Activated B cell treated with CpG ODN at 0.5 μM for 24 hours (primary cell): ENCODE measurements at regions not wholly inside any gene's neighbourhood (a gene's known extent, or its start where the extent isn't known, plus 50 kb on each side); places are given as distances from the start of the nearest gene placed in this dataset.

ENCODE experiments used
- ATAC-seq: fragments of 200-7000 bp; cut with Tn5 transposase; one replicate; pipeline ENCODE4 v1.10.0; 2021; ENCODE audit warnings: low read depth, mild to moderate bottlenecking, moderate library complexity
- CTCF ChIA-PET: fragments of 350-600 bp; sonication (Branson Sonifier 250); formaldehyde crosslinking; loops from one replicate; lab custom pipeline; 2021; ENCODE audit warnings: antibody characterized with exemption; lab: Charles Lee
- POLR2A ChIA-PET: fragments of 350-600 bp; sonication (Branson Sonifier 250); formaldehyde crosslinking; loops from one replicate; lab custom pipeline; 2021; ENCODE audit warnings: antibody characterized with exemption; lab: Charles Lee
- DNase-seq: peaks from one replicate; pipeline ENCODE4 v3.0.0; 2022
- H3K27ac Mint-ChIP-seq: one replicate; pipeline ENCODE4 v1.8.0; 2020; ENCODE audit warnings: mixed read lengths
- H3K27me3 Mint-ChIP-seq: one replicate; pipeline ENCODE4 v1.8.0; 2021; ENCODE audit warnings: mixed read lengths
- H3K36me3 Mint-ChIP-seq: one replicate; pipeline ENCODE4 v1.8.0; 2021; ENCODE audit warnings: low read depth, mixed read lengths
- H3K4me1 Mint-ChIP-seq: one replicate; pipeline ENCODE4 v1.8.0; 2021; ENCODE audit warnings: mixed read lengths
- H3K4me3 Mint-ChIP-seq: one replicate; pipeline ENCODE4 v1.8.0; 2020; ENCODE audit warnings: mild to moderate bottlenecking, mixed read lengths
- H3K9me3 Mint-ChIP-seq: one replicate; pipeline ENCODE4 v1.8.0; 2020; ENCODE audit warnings: mixed read lengths
- CTCF ChIP-seq: fragments of 200-600 bp; IDR thresholded peaks from one replicate; pipeline ENCODE4 v1.8.0; 2022; ENCODE audit warnings: antibody characterized with exemption, mild to moderate bottlenecking
- intact Hi-C: fragments of 100-400 bp; cut with micrococcal nuclease; formaldehyde crosslinking; loops from one replicate; pipeline ENCODE4 v1.15.1; 2024

DNA sequence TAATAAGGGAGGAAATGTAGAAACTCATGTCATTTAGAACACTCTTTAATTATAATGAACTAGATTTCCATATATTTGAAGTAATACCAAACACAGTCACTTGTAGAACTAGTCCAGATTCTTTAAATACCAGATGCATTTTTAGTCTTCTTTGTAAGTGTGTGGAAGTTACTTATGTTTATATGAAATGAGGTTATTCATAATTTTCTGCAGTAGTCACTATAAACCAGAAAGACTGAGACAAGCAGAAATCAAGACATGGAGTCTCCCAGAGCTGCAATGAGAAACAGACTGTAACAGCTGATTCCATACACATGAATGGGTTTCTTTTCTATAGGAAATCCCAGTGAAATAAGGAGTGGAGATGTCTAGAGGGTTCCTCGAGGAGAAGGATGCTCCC is 216.6 kb upstream of the ZP4 start:
- intact Hi-C loops = no loop called here
- ChIA-PET CTCF (no interaction called here), POLR2A (no interaction called here)
- no peak for TF ChIP-seq CTCF
- no peaks in the 10 kb centered on the region for H3K36me3 Mint-ChIP-seq
- no peaks in the 10 kb centered on the region for H3K27me3 Mint-ChIP-seq
- no peaks in the 10 kb centered on the region for H3K4me1 Mint-ChIP-seq
- DNase-seq = no peak
- H3K27ac Mint-ChIP-seq = no peak overlapping the region
- no peaks in the 10 kb centered on the region for H3K9me3 Mint-ChIP-seq
- no peak overlapping the region for H3K4me3 Mint-ChIP-seq
- ATAC-seq = no peak

GRCh38 chr1:238104752-238105151 is 214.0 kb upstream of the ZP4 start:
- no peak for DNase-seq
- intact Hi-C loops = no loop called here
- ChIA-PET POLR2A (no interaction called here), CTCF (no interaction called here)
- Mint-ChIP-seq H3K4me3 (no peak overlapping the region), H3K27ac (no peak overlapping the region), H3K9me3 (peaks cover 3% of the 10 kb centered on the region), H3K27me3 (no peaks in the 10 kb centered on the region), H3K36me3 (no peaks in the 10 kb centered on the region), H3K4me1 (no peaks in the 10 kb centered on the region)
- no peak for TF ChIP-seq CTCF
- no peak for ATAC-seq

- H3K9me3 Mint-ChIP-seq = peaks cover 3% of the 10 kb centered on the region
- no peak for TF ChIP-seq CTCF
- ChIA-PET POLR2A (no interaction called here), CTCF (no interaction called here)
- no peaks in the 10 kb centered on the region for H3K27me3 Mint-ChIP-seq
- intact Hi-C loops = no loop called here
- no peaks in the 10 kb centered on the region for H3K4me1 Mint-ChIP-seq
- ATAC-seq = no peak
- no peak for DNase-seq
- H3K27ac Mint-ChIP-seq = no peak overlapping the region
- H3K4me3 Mint-ChIP-seq = no peak overlapping the region
- H3K36me3 Mint-ChIP-seq = no peaks in the 10 kb centered on the region
These were observed 211.2 kb upstream of the ZP4 start for GRCh38 chr1:238101923-238102322.

- H3K9me3 Mint-ChIP-seq = peaks cover 3% of the 10 kb centered on the region
- no peaks in the 10 kb centered on the region for H3K27me3 Mint-ChIP-seq
- intact Hi-C loops = no loop called here
- H3K4me1 Mint-ChIP-seq = no peaks in the 10 kb centered on the region
- no peaks in the 10 kb centered on the region for H3K36me3 Mint-ChIP-seq
- POLR2A ChIA-PET = no interaction called here
- ATAC-seq (no peak), DNase-seq (no peak)
- no peak for TF ChIP-seq CTCF
- no peak overlapping the region for H3K27ac Mint-ChIP-seq
- H3K4me3 Mint-ChIP-seq = no peak overlapping the region
- CTCF ChIA-PET = no interaction called here
These were observed 209.1 kb upstream of the ZP4 start for GRCh38 chr1:238099871-238100270.

DNA sequence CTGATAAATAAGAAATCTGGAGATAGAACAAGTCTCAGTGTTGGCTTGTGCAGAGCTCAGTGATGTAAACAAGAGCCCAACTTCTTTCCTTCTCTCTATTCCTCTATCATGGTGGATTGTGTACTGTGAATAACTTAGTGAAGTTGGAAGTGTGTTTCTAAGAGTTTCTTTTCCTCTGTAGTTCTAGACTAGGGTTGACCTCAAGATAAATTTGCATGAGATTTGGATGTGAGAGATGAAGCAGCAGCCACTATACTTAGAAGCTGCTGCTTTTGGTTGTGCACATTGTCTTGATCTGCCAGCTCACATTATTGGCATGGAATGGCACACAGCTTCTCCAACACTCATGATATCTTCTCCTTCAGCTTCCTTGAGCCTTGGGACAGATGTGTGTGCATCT is 198.9 kb upstream of the ZP4 start:
- Mint-ChIP-seq H3K4me3 (no peak overlapping the region), H3K27me3 (no peaks in the 10 kb centered on the region), H3K27ac (no peak overlapping the region), H3K36me3 (no peaks in the 10 kb centered on the region), H3K4me1 (no peaks in the 10 kb centered on the region), H3K9me3 (no peaks in the 10 kb centered on the region)
- no peak for DNase-seq
- intact Hi-C loops = no loop called here
- ATAC-seq = no peak
- TF ChIP-seq CTCF = no peak
- ChIA-PET CTCF (no interaction called here), POLR2A (no interaction called here)
